Pancreas (tissue), 10 donors: ENCODE measurements at regions not wholly inside any gene's neighbourhood (a gene's known extent, or its start where the extent isn't known, plus 50 kb on each side); places are given as distances from the start of the nearest gene placed in this dataset.

ENCODE experiments used
- ATAC-seq, 4 donors: fragments of 200-7000 bp; cut with Tn5 transposase; one replicate each; pipeline versions ENCODE4 v1.8.0 to v1.9.1; 2020; ENCODE audit warnings: mild to moderate bottlenecking in 4 of 4, moderate library complexity in 4 of 4
- DNase-seq, 6 donors: peaks; one replicate each; pipeline ENCODE4 v3.0.0-alpha.2; 2020
- FAIRE-seq: peaks from 2 replicates; lab custom pipeline; 2012; peaks lifted over from hg19 to GRCh38; lab: Jason Lieb, UNC
- H3K27ac ChIP-seq, 4 donors: fragments of 200-600 bp; sonication (generic); 1 replicate in 3 of 4; 2 replicates in 1 of 4; pipeline versions ENCODE4 v1.5.0 to v1.8.0; 2020
- H3K27me3 ChIP-seq, 4 donors: fragments of 200-600 bp; one replicate each; pipeline ENCODE4 v1.8.0; 2021
- H3K36me3 ChIP-seq, 3 donors: fragments of 200-600 bp; sonication (generic) in 1 of 3; one replicate each; pipeline versions ENCODE4 v1.5.0 to v1.8.0; 2020 to 2021
- H3K4me1 ChIP-seq, 3 donors: fragments of 200-600 bp; one replicate each; pipeline ENCODE4 v1.8.0; 2021
- H3K4me3 ChIP-seq, 4 donors: fragments of 200-600 bp; sonication (generic) in 2 of 4; one replicate each; pipeline versions ENCODE4 v1.5.0 to v1.8.0; 2020 to 2021
- H3K9me3 ChIP-seq, 4 donors: fragments of 200-600 bp; one replicate each; pipeline ENCODE4 v1.8.0; 2021
- CTCF ChIP-seq, 4 donors: fragments of 200-600 bp; sonication (generic) in 3 of 4; IDR thresholded peaks; one replicate each; pipeline versions ENCODE4 v1.5.0 to v1.8.0; 2021; ENCODE audit warnings: antibody characterized with exemption in 4 of 4
- WGBS, 2 donors: extraction: QIAGEN DNeasy Blood & Tissue Kit; methylation state at CpG; one replicate each; pipeline ENCODE4 v1.1.7; 2013; 5-methylcytosine and 5-hydroxymethylcytosine counted together
- intact Hi-C, 3 donors: fragments of 100-400 bp; cut with DNase I; formaldehyde crosslinking; loops; one replicate each; pipeline versions ENCODE4 v1.11.1 to v1.14.2; 2022
- donor health status: healthy with polysubstance abuse.
- donor health status: DM: no; HTN: no; CAD: no; lungs with moderate emphysema.
- donor health status: DM: no; HTN: no; CAD: no.
- donor health status: control.
- donor health status: control.
- donor health status: Bipolar disorder and iron deficiency.
- donor health status: DM: yes; HTN: yes; CAD: no.
- donor health status: DM: no; HTN: no; CAD: no.
- donor health status: DM: no; HTN: no; CAD: no.
- donor health status: DM: yes; HTN: yes; CAD: no.

DNA sequence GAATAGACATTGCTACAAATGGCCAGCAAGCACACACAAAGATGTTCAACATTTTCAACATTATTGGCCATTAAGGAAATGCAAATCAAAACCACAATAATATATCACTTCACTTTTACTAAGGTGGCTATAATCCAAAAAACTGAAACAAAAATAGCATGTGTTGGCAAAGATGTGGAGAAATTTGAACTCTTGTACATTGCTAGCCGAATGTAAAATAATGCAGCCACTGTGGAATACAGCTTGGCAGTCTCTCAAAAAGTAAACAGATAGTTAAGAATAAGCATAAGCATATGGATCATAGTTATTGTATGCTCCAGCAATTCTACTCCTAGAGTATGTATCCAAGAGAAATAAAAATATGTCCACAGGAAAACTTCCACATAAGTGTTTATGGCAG lies 192.5 kb downstream of the EN1 start:
- Histone ChIP-seq H3K36me3 (no peaks in the 10 kb centered on the region), H3K9me3 (no peaks in the 10 kb centered on the region), H3K4me3 (no peak overlapping the region), H3K27me3 (no peaks in the 10 kb centered on the region), H3K4me1 (no peaks in the 10 kb centered on the region), H3K27ac (no peak overlapping the region)
- DNase-seq (no peak), ATAC-seq (no peak), FAIRE-seq (no peak)
- intact Hi-C loops = no loop called here
- 69 to 75% methylated on average over 1 of the region's 1 CpG for WGBS, 2 donors
- no peak for TF ChIP-seq CTCF (IDR thresholded peaks at IDR 0.05)

DNA sequence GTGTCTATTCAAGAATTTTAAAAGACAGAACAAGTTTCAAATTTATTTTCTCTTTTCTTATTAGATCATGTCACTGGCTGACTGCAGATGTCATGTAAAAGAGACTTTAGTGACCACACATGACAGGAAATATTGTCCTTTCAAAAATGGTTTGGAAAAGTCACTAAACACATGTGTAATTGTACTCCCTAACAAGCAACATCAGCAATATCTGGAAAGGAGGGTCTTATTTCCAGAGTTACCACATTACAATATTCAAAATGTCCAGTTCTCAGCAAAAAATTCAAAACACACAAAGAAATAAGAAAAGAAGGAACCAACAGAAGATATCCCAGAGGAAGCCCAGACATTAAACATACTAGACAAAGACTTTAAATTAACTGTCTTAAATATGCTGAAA lies 197.1 kb downstream of the EN1 start:
- H3K4me3 ChIP-seq = no peak overlapping the region
- H3K9me3 ChIP-seq = no peaks in the 10 kb centered on the region
- intact Hi-C loops = no loop called here
- H3K4me1 ChIP-seq = no peaks in the 10 kb centered on the region
- ATAC-seq (no peak), DNase-seq (no peak), FAIRE-seq (no peak)
- TF ChIP-seq CTCF (IDR thresholded peaks at IDR 0.05) = no peak
- no peaks in the 10 kb centered on the region for H3K36me3 ChIP-seq
- H3K27me3 ChIP-seq = no peaks in the 10 kb centered on the region
- H3K27ac ChIP-seq = no peak overlapping the region

- no peak for DNase-seq
- TF ChIP-seq CTCF (IDR thresholded peaks at IDR 0.05) = no peak
- ATAC-seq = no peak
- 75 to 76% methylated on average over 7 of the region's 7 CpGs for WGBS, 2 donors
- no peak overlapping the region for H3K4me3 ChIP-seq
- H3K27ac ChIP-seq = no peak overlapping the region
- H3K27me3 ChIP-seq = no peaks in the 10 kb centered on the region
- no peaks in the 10 kb centered on the region for H3K4me1 ChIP-seq
- no peak for FAIRE-seq
- H3K9me3 ChIP-seq = no peaks in the 10 kb centered on the region
- intact Hi-C loops = no loop called here
- no peaks in the 10 kb centered on the region for H3K36me3 ChIP-seq
Observed at GRCh38 chr2:118645876-118646275, 201.6 kb downstream of the EN1 start.

GRCh38 chr2:118644190-118644589 lies 203.3 kb downstream of the EN1 start:
- H3K4me1 ChIP-seq = no peaks in the 10 kb centered on the region
- TF ChIP-seq CTCF (IDR thresholded peaks at IDR 0.05) = no peak
- intact Hi-C loops = no loop called here
- DNase-seq (no peak), ATAC-seq (no peak), FAIRE-seq (no peak)
- no peak overlapping the region for H3K27ac ChIP-seq
- no peaks in the 10 kb centered on the region for H3K9me3 ChIP-seq
- no peaks in the 10 kb centered on the region for H3K27me3 ChIP-seq
- H3K4me3 ChIP-seq = no peak overlapping the region
- H3K36me3 ChIP-seq = no peaks in the 10 kb centered on the region
- WGBS, 2 donors = 31 to 40% methylated on average over 4 of the region's 4 CpGs

DNA sequence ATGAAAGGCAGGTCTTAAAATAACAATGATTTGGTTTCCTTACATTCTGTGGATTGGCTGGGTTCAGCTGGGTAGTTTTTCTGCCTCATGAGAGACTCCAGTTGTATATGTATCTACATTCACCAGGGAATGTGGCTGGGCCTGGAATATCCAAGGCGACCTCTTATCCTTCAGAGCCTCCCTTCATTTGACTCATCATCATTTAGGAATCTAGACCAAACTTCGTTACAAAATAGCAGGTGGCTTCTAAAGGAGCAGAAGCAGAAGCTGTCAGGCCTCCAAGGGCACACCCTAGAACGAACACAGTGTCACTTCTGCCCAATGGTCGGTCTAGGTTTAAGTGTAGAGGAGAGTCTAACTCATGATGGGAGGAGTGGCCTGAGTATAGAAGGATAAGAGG lies 204.2 kb downstream of the EN1 start:
- H3K36me3 ChIP-seq = no peaks in the 10 kb centered on the region
- intact Hi-C loops = no loop called here
- WGBS, 2 donors = 79 to 85% methylated on average over 4 of the region's 4 CpGs
- ATAC-seq (no peak), FAIRE-seq (no peak), DNase-seq (no peak)
- H3K27ac ChIP-seq = no peak overlapping the region
- H3K9me3 ChIP-seq = no peaks in the 10 kb centered on the region
- no peaks in the 10 kb centered on the region for H3K4me1 ChIP-seq
- TF ChIP-seq CTCF (IDR thresholded peaks at IDR 0.05) = no peak
- H3K4me3 ChIP-seq = no peak overlapping the region
- H3K27me3 ChIP-seq = no peaks in the 10 kb centered on the region
